ENCODE measurements at regions not wholly inside any gene's neighbourhood (a gene's known extent, or its start where the extent isn't known, plus 50 kb on each side); places are given as distances from the start of the nearest gene placed in this dataset.

DNA sequence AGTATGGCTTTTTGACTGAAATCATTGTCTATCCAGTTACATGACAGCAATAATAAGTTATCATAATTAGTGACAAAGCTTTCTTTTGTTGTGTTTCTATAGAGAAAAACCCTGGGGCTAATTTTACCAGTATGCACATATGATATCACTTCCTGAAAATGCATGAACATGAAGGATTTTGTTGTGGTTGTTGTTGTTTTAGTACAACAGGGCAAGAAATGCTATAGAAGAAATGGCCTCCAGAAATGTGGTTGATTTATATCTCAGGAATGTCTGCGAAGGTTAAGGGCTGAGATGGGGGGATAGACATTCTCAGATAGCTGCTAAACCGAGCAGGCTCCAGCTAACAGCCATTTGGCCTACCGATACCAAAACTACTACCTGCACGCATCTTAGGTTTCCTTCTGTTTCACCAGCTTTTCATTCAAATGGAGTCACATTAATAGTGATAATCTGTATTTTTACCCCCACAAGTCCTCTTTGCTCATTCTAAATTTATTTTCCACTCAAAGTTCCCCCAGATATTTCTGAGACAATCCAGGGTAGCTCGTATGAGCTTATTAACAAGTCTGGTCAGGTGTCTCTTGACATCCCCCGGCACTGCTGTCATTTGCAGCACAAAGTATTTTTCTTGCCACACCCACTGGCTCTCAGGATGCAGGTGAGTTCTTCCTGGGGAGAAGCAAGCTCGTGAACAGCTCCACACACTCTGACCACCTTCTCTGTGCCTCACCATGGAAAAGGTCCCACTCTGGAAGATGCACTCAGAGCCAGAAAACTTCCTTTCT is 232.4 kb upstream of the GAS1 start:
- Histone ChIP-seq H4K5ac (ENCODE audit: insufficient read length, low read depth, low read length) (no peak overlapping the region), H4K91ac (ENCODE audit: insufficient read length, low read depth, low read length) (no peak overlapping the region), H2AK5ac (ENCODE audit: insufficient read length, low read length) (no peak overlapping the region), H3K4me1 (ENCODE audit: insufficient read depth, low read length) (no peaks in the 10 kb centered on the region), H2AFZ (ENCODE audit: low read length) (no peak overlapping the region), H2BK5ac (ENCODE audit: insufficient read length, low read length) (no peak overlapping the region), H3K79me2 (ENCODE audit: insufficient read depth, low read length) (no peaks in the 10 kb centered on the region), H3K27ac (ENCODE audit: insufficient read length, low read depth, low read length) (no peak overlapping the region), H3K4ac (ENCODE audit: low read depth, low read length) (no peak overlapping the region), H2BK20ac (ENCODE audit: low read depth, low read length, poor library complexity, severe bottlenecking) (no peak overlapping the region), H3K79me1 (ENCODE audit: insufficient read depth, low read depth, low read length, poor library complexity, severe bottlenecking) (no peaks in the 10 kb centered on the region), H4K8ac (replicated peaks; ENCODE audit: insufficient read length, low read depth, low read length) (no peak overlapping the region), H3K18ac (ENCODE audit: insufficient read length, low read depth, low read length) (no peak overlapping the region), H3K14ac (ENCODE audit: insufficient read depth, low read length) (no peak overlapping the region), H2BK15ac (ENCODE audit: low read depth, low read length) (no peak overlapping the region), H3T11ph (ENCODE audit: low read length) (no peak overlapping the region), H3K27me3 (ENCODE audit: insufficient read depth, low read length) (no peaks in the 10 kb centered on the region), H3K9ac (ENCODE audit: extremely low read depth, insufficient read length, low read length) (no peak overlapping the region), H2BK120ac (ENCODE audit: low read depth, low read length, poor library complexity, severe bottlenecking) (no peak overlapping the region), H3K23me2 (ENCODE audit: insufficient read length, low read depth, low read length, poor library complexity, severe bottlenecking) (no peaks in the 10 kb centered on the region), H3K4me2 (ENCODE audit: insufficient read depth, insufficient read length, low read length) (no peak overlapping the region), H4K20me1 (ENCODE audit: control insufficient read depth, insufficient read depth, insufficient read length) (no peaks in the 10 kb centered on the region), H3K23ac (ENCODE audit: insufficient read length, low read depth, low read length) (no peak overlapping the region), H3K9me3 (ENCODE audit: control insufficient read depth, low read depth, low read length) (no peaks in the 10 kb centered on the region), H2BK12ac (ENCODE audit: insufficient read length, low read depth, low read length) (no peak overlapping the region), H3K56ac (ENCODE audit: insufficient read length, low read depth, low read length) (no peak overlapping the region)
- H3K9me3 Mint-ChIP-seq: no peaks in the 10 kb centered on the region
- no peak for DNase-seq
- no peak overlapping the region; a peak in 1 of 7 replicates for H3K27ac Mint-ChIP-seq
- H3K27me3 Mint-ChIP-seq (ENCODE audit: low read depth): peaks cover 2% of the 10 kb centered on the region
- H3K4me1 Mint-ChIP-seq: peaks cover 6 to 8% of the 10 kb centered on the region in 2 experiments
- H3K36me3 Mint-ChIP-seq (ENCODE audit: insufficient read depth in 1 of 3, low read depth in 3 of 3): no peaks in the 10 kb centered on the region
- H3K4me3 Mint-ChIP-seq: no peak overlapping the region
- no CpG with 5 or more reads among the region's 7 CpGs for WGBS (ENCODE audit: extremely low coverage, insufficient read length, low lambda C conversion rate)
- TF ChIP-seq, protein P1, sequence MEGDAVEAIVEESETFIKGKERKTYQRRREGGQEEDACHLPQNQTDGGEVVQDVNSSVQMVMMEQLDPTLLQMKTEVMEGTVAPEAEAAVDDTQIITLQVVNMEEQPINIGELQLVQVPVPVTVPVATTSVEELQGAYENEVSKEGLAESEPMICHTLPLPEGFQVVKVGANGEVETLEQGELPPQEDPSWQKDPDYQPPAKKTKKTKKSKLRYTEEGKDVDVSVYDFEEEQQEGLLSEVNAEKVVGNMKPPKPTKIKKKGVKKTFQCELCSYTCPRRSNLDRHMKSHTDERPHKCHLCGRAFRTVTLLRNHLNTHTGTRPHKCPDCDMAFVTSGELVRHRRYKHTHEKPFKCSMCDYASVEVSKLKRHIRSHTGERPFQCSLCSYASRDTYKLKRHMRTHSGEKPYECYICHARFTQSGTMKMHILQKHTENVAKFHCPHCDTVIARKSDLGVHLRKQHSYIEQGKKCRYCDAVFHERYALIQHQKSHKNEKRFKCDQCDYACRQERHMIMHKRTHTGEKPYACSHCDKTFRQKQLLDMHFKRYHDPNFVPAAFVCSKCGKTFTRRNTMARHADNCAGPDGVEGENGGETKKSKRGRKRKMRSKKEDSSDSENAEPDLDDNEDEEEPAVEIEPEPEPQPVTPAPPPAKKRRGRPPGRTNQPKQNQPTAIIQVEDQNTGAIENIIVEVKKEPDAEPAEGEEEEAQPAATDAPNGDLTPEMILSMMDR (conservative IDR thresholded peaks at IDR 0.05): no peak
